Astrocyte (in vitro differentiated cells and primary cell): ENCODE measurements at regions not wholly inside any gene's neighbourhood (a gene's known extent, or its start where the extent isn't known, plus 50 kb on each side); places are given as distances from the start of the nearest gene placed in this dataset.

ENCODE experiments used
- DNase-seq: peaks from one replicate; pipeline ENCODE4 v3.0.0-alpha.2; 2010; ENCODE audit warnings: low read depth
- FAIRE-seq: peaks from 2 replicates; lab custom pipeline; 2011; peaks lifted over from hg19 to GRCh38; lab: Jason Lieb, UNC
- H2AFZ ChIP-seq: 2 replicates; pipeline ENCODE4 v1.6.0; 2012; ENCODE audit warnings: low read depth, low read length, inconsistent platforms
- H3K27ac ChIP-seq: 2 replicates; pipeline ENCODE4 v1.5.1; 2011; ENCODE audit warnings: low read depth, low read length, inconsistent platforms
- H3K27me3 ChIP-seq: 2 replicates; pipeline ENCODE4 v1.6.0; 2011; ENCODE audit warnings: low read length, inconsistent platforms; ENCODE audit not compliant: insufficient read depth
- H3K36me3 ChIP-seq: 2 replicates; pipeline ENCODE4 v1.5.1; 2011; ENCODE audit warnings: low read length, inconsistent platforms; ENCODE audit not compliant: insufficient read depth
- H3K4me1 ChIP-seq: 2 replicates; pipeline ENCODE4 v1.5.1; 2011; ENCODE audit warnings: low read length, inconsistent platforms; ENCODE audit not compliant: insufficient read depth
- H3K4me2 ChIP-seq: 2 replicates; pipeline ENCODE4 v1.6.0; 2012; ENCODE audit warnings: low read length, inconsistent platforms
- H3K4me3 ChIP-seq: 2 replicates; pipeline ENCODE4 v1.5.1; 2011; ENCODE audit warnings: low read depth, mild to moderate bottlenecking, low read length, inconsistent platforms; ENCODE audit not compliant: insufficient read depth
- H3K79me2 ChIP-seq: 2 replicates; pipeline ENCODE4 v1.6.0; 2012; ENCODE audit warnings: mild to moderate bottlenecking, low read length, inconsistent platforms; ENCODE audit not compliant: insufficient read depth
- H3K9ac ChIP-seq: 2 replicates; pipeline ENCODE4 v1.6.0; 2012; ENCODE audit warnings: mild to moderate bottlenecking, low read length, inconsistent platforms
- H3K9me3 ChIP-seq: 2 replicates; pipeline ENCODE4 v1.5.1; 2012; ENCODE audit warnings: low read depth, mild to moderate bottlenecking, low read length, inconsistent platforms; ENCODE audit not compliant: insufficient read depth
- H4K20me1 ChIP-seq: 2 replicates; pipeline ENCODE4 v1.6.0; 2012; ENCODE audit warnings: low read length, inconsistent platforms; ENCODE audit not compliant: insufficient read depth
- H3K27ac Mint-ChIP-seq: one replicate; pipeline ENCODE4 v1.8.0; 2021; ENCODE audit warnings: mild to moderate bottlenecking, mixed read lengths; ENCODE audit not compliant: unreplicated experiment
- H3K27me3 Mint-ChIP-seq: one replicate; pipeline ENCODE4 v1.8.0; 2021; ENCODE audit warnings: low read depth, mixed read lengths; ENCODE audit not compliant: unreplicated experiment
- H3K36me3 Mint-ChIP-seq: one replicate; pipeline ENCODE4 v1.8.0; 2021; ENCODE audit warnings: low read depth, mixed read lengths; ENCODE audit not compliant: unreplicated experiment
- H3K4me1 Mint-ChIP-seq: one replicate; pipeline ENCODE4 v1.8.0; 2021; ENCODE audit warnings: low read depth, mixed read lengths; ENCODE audit not compliant: unreplicated experiment
- H3K4me3 Mint-ChIP-seq: one replicate; pipeline ENCODE4 v1.8.0; 2021; ENCODE audit warnings: mild to moderate bottlenecking, moderate library complexity, mixed read lengths; ENCODE audit not compliant: unreplicated experiment
- H3K9me3 Mint-ChIP-seq: one replicate; pipeline ENCODE4 v1.8.0; 2021; ENCODE audit warnings: mild to moderate bottlenecking, mixed read lengths; ENCODE audit not compliant: unreplicated experiment
- CTCF ChIP-seq: IDR thresholded peaks from 2 replicates; pipeline ENCODE4 v1.5.1; 2011; ENCODE audit warnings: low read depth, mild to moderate bottlenecking, inconsistent platforms, low read length, moderate library complexity; ENCODE audit not compliant: insufficient read depth
- EZH2 ChIP-seq: IDR thresholded peaks from 2 replicates; pipeline ENCODE4 v1.6.1; 2012; ENCODE audit warnings: mild to moderate bottlenecking, low read length, inconsistent platforms; ENCODE audit not compliant: insufficient read depth

GRCh38 chr14:62064751-62065323 is 302.6 kb downstream of the SNAPC1 start:
- H3K4me3 ChIP-seq = no peak overlapping the region
- H3K4me1 Mint-ChIP-seq = peaks cover 6% of the 10 kb centered on the region
- H3K4me1 ChIP-seq = no peaks in the 10 kb centered on the region
- no peaks in the 10 kb centered on the region for H4K20me1 ChIP-seq
- no peak overlapping the region for H3K4me3 Mint-ChIP-seq
- no peak overlapping the region for H3K27ac Mint-ChIP-seq
- FAIRE-seq (no peak), DNase-seq (no peak)
- H3K79me2 ChIP-seq = no peaks in the 10 kb centered on the region
- no peak overlapping the region for H3K27ac ChIP-seq
- H3K36me3 ChIP-seq = no peaks in the 10 kb centered on the region
- H3K4me2 ChIP-seq = no peak overlapping the region
- H2AFZ ChIP-seq = no peak overlapping the region
- H3K27me3 ChIP-seq = no peaks in the 10 kb centered on the region
- no peaks in the 10 kb centered on the region for H3K36me3 Mint-ChIP-seq
- no peaks in the 10 kb centered on the region for H3K9me3 Mint-ChIP-seq
- H3K9ac ChIP-seq = no peak overlapping the region
- TF ChIP-seq CTCF (no peak), EZH2 (no peak)
- no peaks in the 10 kb centered on the region for H3K9me3 ChIP-seq
- H3K27me3 Mint-ChIP-seq = no peaks in the 10 kb centered on the region

GRCh38 chr14:62066304-62066703 is 304.1 kb downstream of the SNAPC1 start:
- no peak for FAIRE-seq
- no peak overlapping the region for H3K4me3 Mint-ChIP-seq
- no peaks in the 10 kb centered on the region for H3K36me3 Mint-ChIP-seq
- no peak overlapping the region for H3K27ac Mint-ChIP-seq
- Histone ChIP-seq H3K36me3 (no peaks in the 10 kb centered on the region), H3K9ac (no peak overlapping the region), H3K79me2 (no peaks in the 10 kb centered on the region), H3K4me1 (no peaks in the 10 kb centered on the region), H3K4me2 (no peak overlapping the region), H3K9me3 (no peaks in the 10 kb centered on the region), H2AFZ (no peak overlapping the region), H4K20me1 (no peaks in the 10 kb centered on the region), H3K27me3 (no peaks in the 10 kb centered on the region), H3K4me3 (no peak overlapping the region), H3K27ac (no peak overlapping the region)
- TF ChIP-seq EZH2 (no peak), CTCF (no peak)
- H3K4me1 Mint-ChIP-seq = peaks cover 10% of the 10 kb centered on the region
- no peaks in the 10 kb centered on the region for H3K9me3 Mint-ChIP-seq
- H3K27me3 Mint-ChIP-seq = no peaks in the 10 kb centered on the region
- DNase-seq = no peak

GRCh38 chr14:62071039-62071438 is 308.8 kb downstream of the SNAPC1 start:
- no peak overlapping the region for H3K4me3 Mint-ChIP-seq
- no peak for TF ChIP-seq CTCF
- no peak for TF ChIP-seq EZH2
- no peaks in the 10 kb centered on the region for H3K9me3 ChIP-seq
- no peak overlapping the region for H3K27ac ChIP-seq
- H3K27me3 ChIP-seq = no peaks in the 10 kb centered on the region
- H4K20me1 ChIP-seq = no peaks in the 10 kb centered on the region
- no peak for FAIRE-seq
- H3K4me1 Mint-ChIP-seq = peaks cover 15% of the 10 kb centered on the region
- H3K27me3 Mint-ChIP-seq = peaks cover 3% of the 10 kb centered on the region
- H3K36me3 ChIP-seq = no peaks in the 10 kb centered on the region
- no peak overlapping the region for H3K4me3 ChIP-seq
- H3K4me2 ChIP-seq = no peak overlapping the region
- H3K27ac Mint-ChIP-seq = peak overlapping the region; percentile 38
- no peaks in the 10 kb centered on the region for H3K79me2 ChIP-seq
- H3K9ac ChIP-seq = no peak overlapping the region
- H3K36me3 Mint-ChIP-seq = peaks cover 2% of the 10 kb centered on the region
- no peaks in the 10 kb centered on the region for H3K4me1 ChIP-seq
- no peaks in the 10 kb centered on the region for H3K9me3 Mint-ChIP-seq
- DNase-seq = no peak
- H2AFZ ChIP-seq = no peak overlapping the region
